HUES64 (cell line): ENCODE measurements at regions not wholly inside any gene's neighbourhood (a gene's known extent, or its start where the extent isn't known, plus 50 kb on each side); places are given as distances from the start of the nearest gene placed in this dataset.

Experiments
- H3K27ac ChIP-seq: 2 replicates; pipeline ENCODE4 v1.7.0; 2013; ENCODE audit warnings: low read depth, low read length, inconsistent platforms
- H3K27me3 ChIP-seq: 2 replicates; pipeline ENCODE4 v1.6.1; 2013; ENCODE audit warnings: mild to moderate bottlenecking, low read length; ENCODE audit not compliant: insufficient read depth
- H3K36me3 ChIP-seq: 2 replicates; pipeline ENCODE4 v1.6.1; 2013; ENCODE audit warnings: mild to moderate bottlenecking, low read length; ENCODE audit not compliant: insufficient read depth
- H3K4me1 ChIP-seq: 2 replicates; pipeline ENCODE4 v1.6.1; 2013; ENCODE audit warnings: mild to moderate bottlenecking, low read length, moderate library complexity; ENCODE audit not compliant: insufficient read depth
- H3K4me3 ChIP-seq: 2 replicates; pipeline ENCODE4 v1.5.1; 2013; ENCODE audit warnings: mild to moderate bottlenecking, low read length, moderate library complexity
- H3K9ac ChIP-seq: 2 replicates; pipeline ENCODE4 v1.6.1; 2013; ENCODE audit warnings: mild to moderate bottlenecking, low read depth, low read length
- H3K9me3 ChIP-seq: 2 replicates; pipeline ENCODE4 v1.6.1; 2013; ENCODE audit warnings: low read depth, low read length; ENCODE audit not compliant: insufficient read depth
- WGBS: fragments of 150-250, 120-280 bp; methylation state at CpG from one replicate; pipeline ENCODE4 v1.1.7; 2013; ENCODE audit warnings: missing lambda C conversion rate; 5-methylcytosine and 5-hydroxymethylcytosine counted together

- no peak overlapping the region for H3K27ac ChIP-seq
- no peaks in the 10 kb centered on the region for H3K36me3 ChIP-seq
- 89% methylated on average over 5 of the region's 5 CpGs for WGBS
- H3K4me1 ChIP-seq, result no peaks in the 10 kb centered on the region
- no peak overlapping the region for H3K9ac ChIP-seq
- no peaks in the 10 kb centered on the region for H3K27me3 ChIP-seq
- H3K4me3 ChIP-seq, result no peak overlapping the region
- H3K9me3 ChIP-seq, result no peaks in the 10 kb centered on the region
Measured at GRCh38 chr10:58932577-58933314, 243.7 kb upstream of the PHYHIPL start.

GRCh38 chr10:58936364-58936763, 240.1 kb upstream of the PHYHIPL start:
- Histone ChIP-seq H3K27ac (no peak overlapping the region), H3K4me3 (no peak overlapping the region), H3K9ac (no peak overlapping the region), H3K9me3 (no peaks in the 10 kb centered on the region), H3K4me1 (no peaks in the 10 kb centered on the region), H3K36me3 (no peaks in the 10 kb centered on the region), H3K27me3 (no peaks in the 10 kb centered on the region)
- WGBS, result 91% methylated on average over 3 of the region's 3 CpGs

- 94% methylated on average over 9 of the region's 9 CpGs for WGBS
- Histone ChIP-seq H3K36me3 (no peaks in the 10 kb centered on the region), H3K4me3 (no peak overlapping the region)
Measured at GRCh38 chr10:58937423-58937822, 239.0 kb upstream of the PHYHIPL start.

GRCh38 chr10:58942724-58943123, 233.7 kb upstream of the PHYHIPL start:
- Histone ChIP-seq H3K9ac (no peak overlapping the region), H3K4me3 (no peak overlapping the region), H3K36me3 (no peaks in the 10 kb centered on the region), H3K4me1 (no peaks in the 10 kb centered on the region), H3K27ac (no peak overlapping the region), H3K27me3 (no peaks in the 10 kb centered on the region), H3K9me3 (no peaks in the 10 kb centered on the region)

More at GRCh38 chr10:58937423-58937822, 239.0 kb upstream of the PHYHIPL start:
- no peaks in the 10 kb centered on the region for H3K9me3 ChIP-seq
- H3K4me1 ChIP-seq, result no peaks in the 10 kb centered on the region
- no peak overlapping the region for H3K9ac ChIP-seq
- no peak overlapping the region for H3K27ac ChIP-seq
- no peaks in the 10 kb centered on the region for H3K27me3 ChIP-seq

- no peak overlapping the region for H3K27ac ChIP-seq
- no peaks in the 10 kb centered on the region for H3K36me3 ChIP-seq
- no peaks in the 10 kb centered on the region for H3K4me1 ChIP-seq
- H3K9ac ChIP-seq, result no peak overlapping the region
- H3K4me3 ChIP-seq, result no peak overlapping the region
- H3K27me3 ChIP-seq, result no peaks in the 10 kb centered on the region
- no peaks in the 10 kb centered on the region for H3K9me3 ChIP-seq
- WGBS, result 100% methylated on average over 1 of the region's 1 CpG
Measured at GRCh38 chr10:58943256-58943890, 233.1 kb upstream of the PHYHIPL start.

GRCh38 chr10:58943960-58944359, 232.5 kb upstream of the PHYHIPL start:
- no peaks in the 10 kb centered on the region for H3K4me1 ChIP-seq
- no peak overlapping the region for H3K4me3 ChIP-seq
- H3K27ac ChIP-seq, result no peak overlapping the region

GRCh38 chr10:58948303-58948702, 228.1 kb upstream of the PHYHIPL start:
- Histone ChIP-seq H3K4me1 (no peaks in the 10 kb centered on the region), H3K9ac (no peak overlapping the region), H3K27ac (no peak overlapping the region), H3K27me3 (no peaks in the 10 kb centered on the region), H3K9me3 (no peaks in the 10 kb centered on the region), H3K36me3 (no peaks in the 10 kb centered on the region), H3K4me3 (no peak overlapping the region)
- 88% methylated on average over 4 of the region's 4 CpGs for WGBS

More at GRCh38 chr10:58943960-58944359, 232.5 kb upstream of the PHYHIPL start:
- Histone ChIP-seq H3K9me3 (no peaks in the 10 kb centered on the region), H3K27me3 (no peaks in the 10 kb centered on the region), H3K9ac (no peak overlapping the region), H3K36me3 (no peaks in the 10 kb centered on the region)

GRCh38 chr10:58950618-58951017, 225.8 kb upstream of the PHYHIPL start:
- Histone ChIP-seq H3K27me3 (no peaks in the 10 kb centered on the region), H3K36me3 (no peaks in the 10 kb centered on the region), H3K4me3 (no peak overlapping the region), H3K27ac (no peak overlapping the region), H3K9ac (no peak overlapping the region), H3K9me3 (no peaks in the 10 kb centered on the region), H3K4me1 (no peaks in the 10 kb centered on the region)
- 91% methylated on average over 1 of the region's 1 CpG for WGBS

- Histone ChIP-seq H3K27me3 (no peaks in the 10 kb centered on the region), H3K27ac (no peak overlapping the region), H3K4me1 (no peaks in the 10 kb centered on the region), H3K9me3 (no peaks in the 10 kb centered on the region), H3K36me3 (no peaks in the 10 kb centered on the region), H3K9ac (no peak overlapping the region), H3K4me3 (no peak overlapping the region)
- 85% methylated on average over 1 of the region's 1 CpG for WGBS
Measured at GRCh38 chr10:58951087-58951486, 225.4 kb upstream of the PHYHIPL start.

- no peaks in the 10 kb centered on the region for H3K27me3 ChIP-seq
- no peak overlapping the region for H3K9ac ChIP-seq
- H3K36me3 ChIP-seq, result no peaks in the 10 kb centered on the region
- no peak overlapping the region for H3K4me3 ChIP-seq
- no peaks in the 10 kb centered on the region for H3K4me1 ChIP-seq
- 93% methylated on average over 4 of the region's 5 CpGs for WGBS
- no peak overlapping the region for H3K27ac ChIP-seq
- no peaks in the 10 kb centered on the region for H3K9me3 ChIP-seq
Measured at GRCh38 chr10:58951746-58952145, 224.7 kb upstream of the PHYHIPL start.

GRCh38 chr10:58952162-58952601, 224.3 kb upstream of the PHYHIPL start:
- H3K4me1 ChIP-seq, result no peaks in the 10 kb centered on the region
- no peaks in the 10 kb centered on the region for H3K9me3 ChIP-seq
- H3K9ac ChIP-seq, result no peak overlapping the region
- no peaks in the 10 kb centered on the region for H3K27me3 ChIP-seq
- no peak overlapping the region for H3K4me3 ChIP-seq
- no peak overlapping the region for H3K27ac ChIP-seq
- 88% methylated on average over 5 of the region's 5 CpGs for WGBS
- no peaks in the 10 kb centered on the region for H3K36me3 ChIP-seq
